IMR-90 (cell line): ENCODE measurements at regions not wholly inside any gene's neighbourhood (a gene's known extent, or its start where the extent isn't known, plus 50 kb on each side); places are given as distances from the start of the nearest gene placed in this dataset.

ENCODE experiments used
- ATAC-seq: fragments of 200-7000 bp; cut with Tn5 transposase; 2 replicates; pipeline ENCODE4 v1.9.1; 2020; ENCODE audit warnings: low read depth, mild to moderate bottlenecking, moderate library complexity
- BruUV-seq: library from RNA; stranded (reverse); fragments of 400-500 nt; replicated peaks from 2 replicates; lab custom pipeline; 2021; lab: Mats Ljungman, UMichigan
- CTCF ChIA-PET: fragments of 300-600 bp; formaldehyde crosslinking; extraction: SDS; loops from one replicate; lab custom pipeline; 2021; ENCODE audit warnings: antibody characterized with exemption; lab: Yijun Ruan, JAX
- POLR2A ChIA-PET: fragments of 300-600 bp; sonication (Branson Sonifier 250); formaldehyde crosslinking; loops from one replicate; lab custom pipeline; 2022; ENCODE audit warnings: antibody characterized with exemption; ENCODE audit not compliant: unreplicated experiment; lab: Charles Lee
- DNase-seq: peaks from one replicate; pipeline ENCODE4 v3.0.0; 2013
- H2AFZ ChIP-seq: replicated peaks from 2 replicates; pipeline ENCODE3; 2013; ENCODE audit warnings: low read length, mild to moderate bottlenecking; ENCODE audit not compliant: poor library complexity
- H2AK5ac ChIP-seq: 2 replicates; pipeline ENCODE4 v1.6.1; 2013; ENCODE audit warnings: low read depth, low read length, inconsistent platforms
- H2AK9ac ChIP-seq: replicated peaks from 2 replicates; pipeline ENCODE3; 2013; ENCODE audit warnings: mild to moderate bottlenecking, low read depth, low read length, moderate library complexity; ENCODE audit not compliant: poor library complexity
- H2BK120ac ChIP-seq: 2 replicates; pipeline ENCODE4 v1.6.1; 2013; ENCODE audit warnings: low read depth, low read length, inconsistent platforms
- H2BK15ac ChIP-seq: 3 replicates; pipeline ENCODE4 v1.6.1; 2013; ENCODE audit warnings: low read depth, low read length, inconsistent platforms
- H2BK20ac ChIP-seq: 2 replicates; pipeline ENCODE4 v1.6.1; 2013; ENCODE audit warnings: low read depth, mild to moderate bottlenecking, inconsistent platforms, low read length, moderate library complexity
- H2BK5ac ChIP-seq: 2 replicates; pipeline ENCODE4 v1.6.1; 2013; ENCODE audit warnings: mild to moderate bottlenecking, low read depth, low read length, inconsistent platforms; ENCODE audit not compliant: poor library complexity, severe bottlenecking
- H3K14ac ChIP-seq: replicated peaks from 2 replicates; pipeline ENCODE4 v1.6.1; 2013; ENCODE audit warnings: low read depth, low read length, inconsistent platforms
- H3K18ac ChIP-seq: 2 replicates; pipeline ENCODE4 v1.6.1; 2013; ENCODE audit warnings: low read depth, low read length, control low read depth
- H3K23ac ChIP-seq: 2 replicates; pipeline ENCODE4 v1.6.1; 2013; ENCODE audit warnings: low read depth, low read length, inconsistent platforms
- H3K27ac ChIP-seq: 2 replicates; pipeline ENCODE4 v1.5.1; 2013; ENCODE audit warnings: mild to moderate bottlenecking, control low read depth, low read length; ENCODE audit not compliant: insufficient read depth
- H3K27me3 ChIP-seq: 2 replicates; pipeline ENCODE4 v1.6.1; 2013; ENCODE audit warnings: low read length; ENCODE audit not compliant: control insufficient read depth, insufficient read depth
- H3K36me3 ChIP-seq: 2 replicates; pipeline ENCODE4 v1.6.1; 2013; ENCODE audit warnings: low read length, mixed read lengths; ENCODE audit not compliant: control insufficient read depth, insufficient read depth
- H3K4ac ChIP-seq: 2 replicates; pipeline ENCODE4 v1.6.1; 2013; ENCODE audit warnings: low read depth, low read length, inconsistent platforms
- H3K4me1 ChIP-seq: 2 replicates; pipeline ENCODE4 v1.6.1; 2013; ENCODE audit warnings: low read length, mixed read lengths; ENCODE audit not compliant: control insufficient read depth, insufficient read depth
- H3K4me2 ChIP-seq: 2 replicates; pipeline ENCODE4 v1.6.1; 2013; ENCODE audit warnings: low read depth, mild to moderate bottlenecking, control low read depth, low read length, moderate library complexity
- H3K4me3 ChIP-seq: 2 replicates; pipeline ENCODE4 v1.5.1; 2013; ENCODE audit warnings: low read depth, mild to moderate bottlenecking, control low read depth, low read length, moderate library complexity; ENCODE audit not compliant: insufficient read depth
- H3K56ac ChIP-seq: 2 replicates; pipeline ENCODE4 v1.6.1; 2013; ENCODE audit warnings: low read length, inconsistent platforms; ENCODE audit not compliant: insufficient read depth; ENCODE audit errors: extremely low read depth
- H3K79me1 ChIP-seq, 2 experiments: 2 replicates each; pipeline ENCODE4 v1.6.1; 2013; ENCODE audit warnings: low read length in 2 of 2, inconsistent platforms in 1 of 2, low read depth in 1 of 2
- H3K9ac ChIP-seq: 2 replicates; pipeline ENCODE4 v1.6.1; 2013; ENCODE audit warnings: low read depth, low read length, control low read depth
- H3K9me1 ChIP-seq: 2 replicates; pipeline ENCODE4 v1.6.1; 2013; ENCODE audit warnings: low read length, inconsistent platforms; ENCODE audit not compliant: insufficient read depth
- H3K9me3 ChIP-seq: 2 replicates; pipeline ENCODE4 v1.6.1; 2013; ENCODE audit warnings: low read length; ENCODE audit not compliant: control insufficient read depth, insufficient read depth
- H4K20me1 ChIP-seq: 2 replicates; pipeline ENCODE4 v1.6.1; 2013; ENCODE audit warnings: low read length, inconsistent platforms; ENCODE audit not compliant: insufficient read depth
- H4K5ac ChIP-seq: 2 replicates; pipeline ENCODE4 v1.6.1; 2013; ENCODE audit warnings: mild to moderate bottlenecking, low read depth, low read length, control low read depth
- H4K8ac ChIP-seq, 2 experiments: 2 replicates each; pipeline ENCODE4 v1.6.1; 2013; ENCODE audit warnings: low read depth in 2 of 2, low read length in 2 of 2, control low read depth in 1 of 2, inconsistent platforms in 1 of 2
- H4K91ac ChIP-seq: 2 replicates; pipeline ENCODE4 v1.6.1; 2013; ENCODE audit warnings: low read depth, low read length, inconsistent platforms; ENCODE audit not compliant: insufficient read depth
- BHLHE40 ChIP-seq: fragments of 150-350 bp; IDR thresholded peaks from 2 replicates; pipeline ENCODE4 v1.6.1; 2016; ENCODE audit warnings: mild to moderate bottlenecking, low read depth, low read length
- CEBPB ChIP-seq: IDR thresholded peaks from 2 replicates; pipeline ENCODE4 v1.6.1; 2012; ENCODE audit warnings: low read depth, low read length, improper control_type of control experiment
- CHD1 ChIP-seq: IDR thresholded peaks from 2 replicates; pipeline ENCODE4 v1.6.1; 2012; ENCODE audit warnings: low read depth, low read length, improper control_type of control experiment
- FOS ChIP-seq: fragments of 150-350 bp; IDR thresholded peaks from 2 replicates; pipeline ENCODE4 v1.6.1; 2016; ENCODE audit warnings: low read depth, low read length
- MAFK ChIP-seq: IDR thresholded peaks from 2 replicates; pipeline ENCODE4 v1.6.1; 2012; ENCODE audit warnings: low read depth, low read length, improper control_type of control experiment
- MAZ ChIP-seq: IDR thresholded peaks from 2 replicates; pipeline ENCODE4 v1.6.1; 2012; ENCODE audit warnings: low read depth, mild to moderate bottlenecking, low read length, improper control_type of control experiment, moderate library complexity, borderline replicate concordance
- MXI1 ChIP-seq: IDR thresholded peaks from 2 replicates; pipeline ENCODE4 v1.6.1; 2012; ENCODE audit warnings: low read depth, mild to moderate bottlenecking, low read length, moderate library complexity, borderline replicate concordance
- NFE2L2 ChIP-seq: fragments of 150-350 bp; IDR thresholded peaks from 2 replicates; pipeline ENCODE4 v1.6.1; 2016; ENCODE audit warnings: low read depth, mild to moderate bottlenecking, low read length
- RAD21 ChIP-seq: IDR thresholded peaks from 2 replicates; pipeline ENCODE4 v1.6.1; 2012; ENCODE audit warnings: low read length, improper control_type of control experiment
- RCOR1 ChIP-seq: IDR thresholded peaks from 2 replicates; pipeline ENCODE4 v1.6.1; 2012; ENCODE audit warnings: mild to moderate bottlenecking, low read length, improper control_type of control experiment; ENCODE audit not compliant: insufficient replicate concordance
- RFX5 ChIP-seq: IDR thresholded peaks from 2 replicates; pipeline ENCODE4 v1.8.0; 2012; ENCODE audit warnings: low read depth, mild to moderate bottlenecking, low read length, moderate library complexity
- WGBS, 2 experiments: methylation state at CpG; one replicate each; pipeline versions ENCODE4 v1.1.5 to v1.1.7; 2013; ENCODE audit warnings: missing lambda C conversion rate in 2 of 2; ENCODE audit not compliant: insufficient read length in 1 of 2; ENCODE audit errors: extremely low coverage in 2 of 2; 5-methylcytosine and 5-hydroxymethylcytosine counted together
- dilution Hi-C: fragments of 300-500 bp; cut with HindIII; formaldehyde crosslinking; loops from one replicate; pipeline ENCODE4 v1.14.3; 2018; ENCODE audit warnings: low sequenced_read_pairs; ENCODE audit not compliant: unreplicated experiment
- in situ Hi-C: fragments of 300-500 bp; cut with MboI; formaldehyde crosslinking; loops from 3 replicates; pipeline ENCODE4 v1.14.3; 2019; ENCODE audit warnings: low sequenced_read_pairs, inconsistent platforms, mixed read lengths
- intact Hi-C: fragments of 100-400 bp; cut with micrococcal nuclease; formaldehyde crosslinking; loops from 2 replicates; pipeline ENCODE4 v1.10.0; 2022
- TF ChIP-seq, protein P1 (sequence below): fragments of 150-350 bp; IDR thresholded peaks from 2 replicates; pipeline ENCODE4 v1.6.1; 2017; ENCODE audit warnings: mild to moderate bottlenecking, antibody characterized with exemption, low read length, low read depth
- TF ChIP-seq, protein P2 (sequence below): fragments of 150-350 bp; IDR thresholded peaks from 2 replicates; pipeline ENCODE4 v1.6.1; 2016; ENCODE audit warnings: low read depth, mild to moderate bottlenecking, low read length, moderate library complexity, borderline replicate concordance
- TF ChIP-seq, protein P3 (sequence below): conservative IDR thresholded peaks from 2 replicates; pipeline ENCODE4 v1.5.1; 2012; ENCODE audit warnings: mild to moderate bottlenecking, low read depth, low read length, improper control_type of control experiment

DNA sequence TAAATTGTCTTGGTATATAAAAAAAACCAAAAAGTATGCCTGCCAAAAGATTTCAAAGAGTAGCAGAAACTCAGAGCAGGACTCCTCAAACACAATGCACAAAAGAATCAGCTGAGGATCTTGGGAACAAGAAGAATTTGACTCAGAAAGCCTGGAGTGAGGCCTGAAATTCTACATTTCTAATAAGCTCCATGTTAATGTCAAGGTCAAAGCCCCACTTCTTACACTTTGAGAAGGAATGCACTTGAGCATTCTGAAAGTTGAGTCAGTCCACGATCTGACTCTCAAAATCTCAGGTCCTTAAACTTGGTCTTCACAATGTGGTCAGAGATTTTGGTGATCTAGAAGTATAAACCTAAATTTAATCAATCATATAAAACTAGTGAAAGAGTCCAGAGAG lies 910.0 kb upstream of the GBE1 start:
- Histone ChIP-seq H3K4me3 (no peak overlapping the region), H2AK9ac (no peak overlapping the region), H4K5ac (no peak overlapping the region), H3K9me3 (peaks cover 2% of the 10 kb centered on the region; the same call in 1 of the 2 replicates), H3K36me3 (no peaks in the 10 kb centered on the region), H4K91ac (no peak overlapping the region), H2AFZ (no peak overlapping the region), H3K18ac (no peak overlapping the region), H4K8ac (no peak overlapping the region), H2BK120ac (no peak overlapping the region), H3K56ac (no peak overlapping the region), H3K23ac (no peak overlapping the region), H3K4ac (no peak overlapping the region), H3K4me1 (no peaks in the 10 kb centered on the region), H3K9ac (no peak overlapping the region), H3K9me1 (no peaks in the 10 kb centered on the region), H2BK20ac (no peak overlapping the region), H2AK5ac (no peak overlapping the region), H2BK5ac (no peak overlapping the region), H3K14ac (no peak overlapping the region), H4K20me1 (no peaks in the 10 kb centered on the region), H3K27me3 (no peaks in the 10 kb centered on the region), H3K79me1 (no peaks in the 10 kb centered on the region), H2BK15ac (no peak overlapping the region), H3K4me2 (no peak overlapping the region), H3K27ac (no peak overlapping the region)
- in situ Hi-C loops (no loop called here), dilution Hi-C loops (no loop called here), intact Hi-C loops (no loop called here)
- no TSS peak for BruUV-seq
- POLR2A ChIA-PET: no interaction called here
- no peak for DNase-seq
- CTCF ChIA-PET: no interaction called here
- WGBS, 2 experiments: no CpG with 5 or more reads among the region's 1 CpG
- no peak for ATAC-seq
- TF ChIP-seq BHLHE40 (no peak), MAFK (no peak), CEBPB (no peak), RFX5 (no peak), RCOR1 (no peak), MAZ (no peak), RAD21 (no peak), FOS (no peak), MXI1 (no peak), NFE2L2 (no peak), CHD1 (no peak)
- TF ChIP-seq, protein P1, sequence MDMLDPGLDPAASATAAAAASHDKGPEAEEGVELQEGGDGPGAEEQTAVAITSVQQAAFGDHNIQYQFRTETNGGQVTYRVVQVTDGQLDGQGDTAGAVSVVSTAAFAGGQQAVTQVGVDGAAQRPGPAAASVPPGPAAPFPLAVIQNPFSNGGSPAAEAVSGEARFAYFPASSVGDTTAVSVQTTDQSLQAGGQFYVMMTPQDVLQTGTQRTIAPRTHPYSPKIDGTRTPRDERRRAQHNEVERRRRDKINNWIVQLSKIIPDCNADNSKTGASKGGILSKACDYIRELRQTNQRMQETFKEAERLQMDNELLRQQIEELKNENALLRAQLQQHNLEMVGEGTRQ: no peak
- TF ChIP-seq, protein P2, sequence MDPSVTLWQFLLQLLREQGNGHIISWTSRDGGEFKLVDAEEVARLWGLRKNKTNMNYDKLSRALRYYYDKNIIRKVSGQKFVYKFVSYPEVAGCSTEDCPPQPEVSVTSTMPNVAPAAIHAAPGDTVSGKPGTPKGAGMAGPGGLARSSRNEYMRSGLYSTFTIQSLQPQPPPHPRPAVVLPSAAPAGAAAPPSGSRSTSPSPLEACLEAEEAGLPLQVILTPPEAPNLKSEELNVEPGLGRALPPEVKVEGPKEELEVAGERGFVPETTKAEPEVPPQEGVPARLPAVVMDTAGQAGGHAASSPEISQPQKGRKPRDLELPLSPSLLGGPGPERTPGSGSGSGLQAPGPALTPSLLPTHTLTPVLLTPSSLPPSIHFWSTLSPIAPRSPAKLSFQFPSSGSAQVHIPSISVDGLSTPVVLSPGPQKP: no peak
- TF ChIP-seq, protein P3, sequence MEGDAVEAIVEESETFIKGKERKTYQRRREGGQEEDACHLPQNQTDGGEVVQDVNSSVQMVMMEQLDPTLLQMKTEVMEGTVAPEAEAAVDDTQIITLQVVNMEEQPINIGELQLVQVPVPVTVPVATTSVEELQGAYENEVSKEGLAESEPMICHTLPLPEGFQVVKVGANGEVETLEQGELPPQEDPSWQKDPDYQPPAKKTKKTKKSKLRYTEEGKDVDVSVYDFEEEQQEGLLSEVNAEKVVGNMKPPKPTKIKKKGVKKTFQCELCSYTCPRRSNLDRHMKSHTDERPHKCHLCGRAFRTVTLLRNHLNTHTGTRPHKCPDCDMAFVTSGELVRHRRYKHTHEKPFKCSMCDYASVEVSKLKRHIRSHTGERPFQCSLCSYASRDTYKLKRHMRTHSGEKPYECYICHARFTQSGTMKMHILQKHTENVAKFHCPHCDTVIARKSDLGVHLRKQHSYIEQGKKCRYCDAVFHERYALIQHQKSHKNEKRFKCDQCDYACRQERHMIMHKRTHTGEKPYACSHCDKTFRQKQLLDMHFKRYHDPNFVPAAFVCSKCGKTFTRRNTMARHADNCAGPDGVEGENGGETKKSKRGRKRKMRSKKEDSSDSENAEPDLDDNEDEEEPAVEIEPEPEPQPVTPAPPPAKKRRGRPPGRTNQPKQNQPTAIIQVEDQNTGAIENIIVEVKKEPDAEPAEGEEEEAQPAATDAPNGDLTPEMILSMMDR: no peak
